HG02852 (cell line): ENCODE measurements at regions not wholly inside any gene's neighbourhood (a gene's known extent, or its start where the extent isn't known, plus 50 kb on each side); places are given as distances from the start of the nearest gene placed in this dataset.

Experiments used
- ATAC-seq: cut with Tn5 transposase; IDR thresholded peaks from one replicate; pipeline ENCODE4 v1.9.1; 2021; ENCODE audit warnings: mild to moderate bottlenecking, moderate library complexity; ENCODE audit not compliant: unreplicated experiment

- no peak for ATAC-seq
Observed at GRCh38 chr1:38128511-38128910, 81.9 kb upstream of the POU3F1 start.

GRCh38 chr1:38127428-38127827 lies 80.8 kb upstream of the POU3F1 start:
- no peak for ATAC-seq

- ATAC-seq = no peak
Observed at GRCh38 chr1:38126970-38127369, 80.4 kb upstream of the POU3F1 start.

DNA sequence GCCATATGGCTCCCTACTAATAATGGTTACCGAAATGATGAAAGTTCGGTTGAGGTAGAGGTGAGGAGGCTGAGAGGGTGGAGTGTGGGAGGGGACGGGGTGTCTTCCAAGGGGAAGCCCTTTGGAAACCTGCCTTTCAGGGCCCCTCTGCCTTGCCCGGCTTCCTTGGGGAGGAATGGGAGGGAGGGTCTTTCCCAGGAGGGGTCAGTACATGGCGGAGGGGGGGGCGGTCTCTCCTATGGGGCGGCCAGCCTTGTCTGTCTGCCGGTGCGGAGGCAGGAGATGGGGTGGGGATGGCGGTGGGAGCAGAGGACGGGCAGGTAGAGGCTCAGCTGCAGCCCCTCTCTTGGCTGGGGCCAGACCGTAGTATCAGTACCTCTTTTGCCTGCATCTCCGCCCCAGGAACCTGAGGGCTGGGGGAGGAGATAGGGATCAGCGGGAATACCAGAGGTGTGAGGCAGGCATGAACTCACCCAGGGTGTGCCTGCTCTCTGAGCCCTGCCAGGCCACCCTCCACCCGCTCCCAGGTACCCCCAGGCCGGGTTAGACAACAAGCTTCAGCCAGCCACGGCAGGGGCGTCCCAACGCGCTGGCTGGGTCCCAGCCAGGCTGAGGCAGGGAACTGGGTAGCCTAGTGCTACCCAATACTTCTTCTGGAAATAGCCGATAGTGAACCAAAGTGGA lies 79.4 kb upstream of the POU3F1 start:
- ATAC-seq = no peak

- no peak for ATAC-seq
Observed at GRCh38 chr1:38125016-38125415, 78.4 kb upstream of the POU3F1 start.

DNA sequence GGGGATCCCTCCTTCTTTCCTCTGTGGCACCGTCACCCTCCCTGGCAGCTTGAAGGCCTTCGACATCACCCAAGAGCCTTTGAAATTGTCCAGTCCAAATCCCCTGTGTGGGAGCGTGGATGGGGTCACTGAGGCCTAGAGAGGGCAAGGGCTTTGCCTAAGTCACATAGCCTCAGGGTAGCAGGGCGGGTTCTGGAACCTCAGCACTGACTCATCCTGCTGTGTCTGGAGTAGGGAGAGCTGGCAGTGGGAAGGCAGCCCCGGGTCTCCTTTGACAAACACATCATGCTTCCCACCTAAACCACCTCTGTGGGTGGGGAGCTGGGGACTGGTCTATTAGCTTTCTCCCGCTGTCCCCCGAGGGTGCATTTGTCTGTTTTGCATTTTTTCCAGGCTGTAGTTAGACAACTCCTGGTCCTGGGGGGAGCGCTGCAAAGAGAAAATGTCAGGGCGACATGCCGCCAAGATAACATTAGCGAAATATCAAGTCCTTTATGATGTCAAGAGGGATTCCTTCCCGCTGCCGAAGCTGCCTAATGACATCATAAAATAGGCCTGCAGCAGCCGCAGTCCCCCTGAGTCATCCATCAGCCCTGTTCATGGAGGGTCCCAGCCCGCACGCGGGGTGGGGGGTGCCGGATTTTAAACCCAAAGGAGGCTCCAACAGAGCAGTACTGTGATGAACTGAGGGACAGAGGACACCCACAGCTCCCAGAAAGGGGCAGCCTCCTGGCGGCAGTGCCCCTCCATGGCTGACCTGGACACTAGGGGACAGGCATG lies 77.0 kb upstream of the POU3F1 start:
- ATAC-seq = no peak

- ATAC-seq = no peak
Observed at GRCh38 chr1:38121231-38121680, 74.7 kb upstream of the POU3F1 start.

DNA sequence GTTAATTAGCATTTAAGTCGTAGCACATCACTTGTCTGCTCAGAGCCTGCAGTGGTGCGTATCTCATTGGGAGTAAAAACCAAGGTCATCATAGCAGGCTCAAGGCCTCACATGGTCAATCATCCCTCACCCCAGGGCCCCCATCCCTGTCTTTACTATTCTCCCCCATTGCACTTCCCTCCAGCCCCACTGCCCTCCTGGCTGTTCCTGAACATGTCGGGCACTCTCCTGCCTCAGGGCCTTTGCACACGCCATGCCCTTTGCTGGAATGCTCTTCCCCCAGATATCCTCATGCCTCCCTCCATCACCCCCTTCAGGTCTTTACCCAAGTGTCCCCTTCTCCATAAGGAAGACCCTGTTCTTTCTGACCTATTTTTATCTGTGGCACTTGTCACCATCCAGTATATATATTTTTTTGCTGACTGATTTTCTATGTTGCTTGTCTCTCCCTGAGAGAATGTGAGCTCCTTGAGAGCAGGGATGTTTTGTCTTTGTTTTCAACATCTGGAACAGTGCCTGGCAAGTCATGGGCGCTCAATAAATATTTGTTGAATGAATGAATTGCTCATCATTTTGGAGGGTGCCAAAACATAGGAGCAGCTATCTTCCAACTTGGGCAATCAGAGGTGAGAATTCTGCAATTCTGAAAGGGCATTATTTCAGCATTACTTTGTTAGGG lies 74.1 kb upstream of the POU3F1 start:
- no peak for ATAC-seq

DNA sequence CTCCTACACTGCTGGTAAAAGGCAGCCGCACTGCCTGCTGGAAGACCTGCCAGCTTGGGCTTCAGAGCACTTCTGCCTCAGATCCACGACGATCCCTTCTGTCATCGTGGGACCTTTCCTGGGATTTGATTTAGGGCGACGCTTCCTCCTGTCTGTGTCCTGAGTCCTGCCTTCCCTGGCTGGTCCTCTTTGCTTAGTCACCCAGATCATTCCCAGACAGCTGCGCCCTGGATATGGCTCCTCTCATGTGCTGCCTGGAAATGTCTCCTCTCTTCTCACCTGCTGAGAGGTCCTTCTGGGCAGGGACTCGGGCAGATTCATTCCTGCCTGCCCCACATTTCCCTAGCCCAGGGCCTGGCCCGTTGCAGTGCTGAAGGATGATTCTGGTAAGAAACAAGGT lies 72.4 kb upstream of the POU3F1 start:
- ATAC-seq = no peak

- no peak for ATAC-seq
Observed at GRCh38 chr1:38117444-38117887, 70.9 kb upstream of the POU3F1 start.

DNA sequence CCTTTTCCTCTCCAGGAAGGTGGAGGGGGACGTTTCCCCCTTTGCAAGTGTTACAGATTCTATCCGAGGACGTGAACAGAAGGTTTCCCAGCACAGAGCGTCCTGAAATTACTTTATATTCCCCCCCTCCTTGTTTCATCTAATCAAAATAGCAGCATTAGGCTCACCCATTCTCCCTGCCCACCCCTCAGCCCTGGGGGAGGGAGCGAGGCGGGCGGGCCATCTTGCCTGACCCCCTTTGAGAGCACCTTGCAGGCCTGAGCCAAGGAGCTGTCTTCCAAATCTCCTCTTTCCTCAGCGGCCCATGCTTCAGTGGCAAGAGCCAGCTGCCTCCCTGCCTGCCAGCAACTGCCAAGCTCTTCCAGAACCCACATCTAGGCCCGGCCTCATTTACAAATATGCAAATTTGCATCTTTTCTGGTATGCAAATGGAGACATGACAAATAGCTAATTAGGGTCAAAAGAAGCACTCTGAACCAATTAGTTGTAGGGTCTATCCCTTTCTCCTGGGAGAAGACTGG lies 69.1 kb upstream of the POU3F1 start:
- no peak for ATAC-seq

DNA sequence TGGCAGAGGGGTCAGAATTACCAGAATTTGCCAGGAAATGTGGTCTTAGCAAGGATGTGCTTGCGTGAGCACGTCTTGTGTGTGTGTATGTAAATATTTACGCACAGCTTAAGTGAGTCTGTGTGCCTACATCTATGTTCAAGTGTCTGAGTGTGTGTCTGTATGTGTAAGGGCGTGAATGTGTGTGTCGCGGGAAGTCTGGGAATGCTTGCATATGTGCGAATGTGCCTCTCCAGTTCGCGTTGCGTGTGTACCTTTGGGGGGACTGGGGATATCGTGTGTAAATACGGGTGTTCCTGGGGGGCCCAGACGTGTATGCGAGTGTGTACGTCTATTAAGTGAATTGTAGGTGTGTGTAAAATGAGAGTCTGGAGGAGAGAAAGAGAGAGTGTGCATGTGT lies 68.6 kb upstream of the POU3F1 start:
- no peak for ATAC-seq

GRCh38 chr1:38114241-38115026 lies 67.8 kb upstream of the POU3F1 start:
- no peak for ATAC-seq

DNA sequence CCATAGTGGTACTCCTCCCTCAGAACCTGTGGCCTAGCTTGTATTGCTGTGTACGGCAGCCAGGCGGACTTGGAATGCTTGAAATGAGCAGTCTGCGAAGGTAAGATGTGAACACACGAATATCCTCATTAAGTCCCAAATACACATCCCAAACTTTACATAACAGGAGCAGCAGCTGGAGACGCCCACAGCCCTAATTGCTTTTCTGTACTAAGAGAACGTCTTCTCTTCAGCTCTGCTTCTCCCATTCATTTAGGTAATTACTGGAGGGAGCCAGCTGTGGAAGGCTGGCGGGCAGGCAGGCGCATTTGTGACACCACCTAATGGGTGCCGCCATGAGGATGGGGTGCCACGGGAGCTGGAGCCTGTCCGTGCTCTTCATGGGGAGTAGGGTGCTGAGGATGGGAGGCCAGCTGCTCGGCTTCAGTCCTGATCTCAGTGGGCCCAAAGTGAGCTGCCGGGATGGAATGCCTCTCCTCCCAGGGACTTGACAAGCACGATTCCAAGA lies 66.6 kb upstream of the POU3F1 start:
- no peak for ATAC-seq

DNA sequence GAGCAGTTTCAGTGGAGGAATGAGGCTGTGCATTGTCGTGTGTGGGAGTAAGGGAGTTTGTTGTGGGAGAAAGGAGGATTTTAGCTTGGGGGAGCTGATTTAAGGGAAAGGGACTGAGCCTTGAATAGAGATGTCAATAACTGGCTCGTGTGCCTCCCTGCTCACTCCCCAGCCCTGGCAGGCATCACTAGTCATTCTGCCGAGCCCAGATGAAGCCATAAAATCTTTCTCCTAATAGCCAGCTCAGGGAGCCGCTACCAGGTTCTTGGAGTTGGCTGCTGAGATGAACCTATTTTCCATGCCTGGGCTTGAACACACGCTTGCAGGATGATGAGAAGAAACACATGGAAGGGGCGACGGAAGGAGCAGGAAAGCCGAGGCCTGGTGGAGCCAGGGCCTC lies 65.0 kb upstream of the POU3F1 start:
- ATAC-seq = no peak

- no peak for ATAC-seq
Observed at GRCh38 chr1:38105267-38105666, 58.7 kb upstream of the POU3F1 start.

DNA sequence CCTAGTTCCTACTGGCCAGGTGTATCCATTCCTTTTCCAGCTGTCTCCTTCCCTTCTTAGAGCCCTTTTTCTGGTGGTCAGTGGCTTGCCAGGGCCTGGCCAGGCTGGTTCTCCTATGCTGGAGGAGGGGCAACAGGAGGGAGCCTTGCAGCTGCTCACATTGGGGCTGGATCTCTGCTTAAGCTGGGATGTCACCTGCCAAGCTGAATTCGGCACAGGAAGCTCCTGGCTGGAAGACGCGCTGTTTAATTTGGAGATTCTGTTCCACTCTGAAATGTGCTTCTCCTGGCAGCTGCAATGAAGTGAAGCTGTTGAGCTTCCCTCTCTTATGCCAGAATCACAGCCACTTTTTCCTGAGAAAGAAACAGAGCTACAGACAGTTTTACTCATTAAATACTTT lies 56.0 kb upstream of the POU3F1 start:
- ATAC-seq = no peak

- no peak for ATAC-seq
Observed at GRCh38 chr1:38101037-38101785, 54.6 kb upstream of the POU3F1 start.

GRCh38 chr1:38098101-38098847 lies 51.7 kb upstream of the POU3F1 start:
- ATAC-seq = no peak
